SK-N-SH treated with all-trans-retinoic acid at 6 μM for 48 hours (cell line): ENCODE measurements at regions not wholly inside any gene's neighbourhood (a gene's known extent, or its start where the extent isn't known, plus 50 kb on each side); places are given as distances from the start of the nearest gene placed in this dataset.

ENCODE experiments used
- TSHZ2 ChIP-seq: fragments of 250-450 bp; sonication (Bioruptor Pico); IDR thresholded peaks from 2 replicates; pipeline ENCODE4 v1.5.0; 2020; ENCODE audit warnings: mild to moderate bottlenecking, moderate library complexity
- ZFP30 ChIP-seq: fragments of 450-650 bp; formaldehyde crosslinking; IDR thresholded peaks from 2 replicates; pipeline ENCODE4 v1.5.0; 2022; ENCODE audit warnings: mild to moderate bottlenecking, moderate library complexity

GRCh38 chr10:34940436-34940835 lies 125.3 kb upstream of the PARD3 start:
- TF ChIP-seq TSHZ2 (CRISPR knock-in tag) (no peak), ZFP30 (CRISPR knock-in tag) (no peak)
